GM12865 (cell line): ENCODE measurements at regions not wholly inside any gene's neighbourhood (a gene's known extent, or its start where the extent isn't known, plus 50 kb on each side); places are given as distances from the start of the nearest gene placed in this dataset.
A peak's percentile ranks its signal among the peaks of the same experiment; 100 is the strongest.
"Not testable (repeated sequence)": the region's sequence is repeated elsewhere in the genome, so short reads cannot be mapped to it uniquely, and the experiment has no call there.

Experiments
- DNase-seq: peaks from one replicate; pipeline ENCODE4 v3.0.0; 2010; ENCODE audit warnings: low read depth
- H3K4me3 ChIP-seq: 2 replicates; pipeline ENCODE4 v1.5.1; 2011; ENCODE audit warnings: mild to moderate bottlenecking, low read depth, low read length, control low read depth
- TF ChIP-seq, protein P1 (sequence below): IDR thresholded peaks from 2 replicates; pipeline ENCODE4 v1.5.1; 2011; ENCODE audit warnings: low read length, control low read depth, low read depth, inconsistent platforms; ENCODE audit not compliant: insufficient read depth; ENCODE audit errors: missing control alignments

- TF ChIP-seq, protein P1, sequence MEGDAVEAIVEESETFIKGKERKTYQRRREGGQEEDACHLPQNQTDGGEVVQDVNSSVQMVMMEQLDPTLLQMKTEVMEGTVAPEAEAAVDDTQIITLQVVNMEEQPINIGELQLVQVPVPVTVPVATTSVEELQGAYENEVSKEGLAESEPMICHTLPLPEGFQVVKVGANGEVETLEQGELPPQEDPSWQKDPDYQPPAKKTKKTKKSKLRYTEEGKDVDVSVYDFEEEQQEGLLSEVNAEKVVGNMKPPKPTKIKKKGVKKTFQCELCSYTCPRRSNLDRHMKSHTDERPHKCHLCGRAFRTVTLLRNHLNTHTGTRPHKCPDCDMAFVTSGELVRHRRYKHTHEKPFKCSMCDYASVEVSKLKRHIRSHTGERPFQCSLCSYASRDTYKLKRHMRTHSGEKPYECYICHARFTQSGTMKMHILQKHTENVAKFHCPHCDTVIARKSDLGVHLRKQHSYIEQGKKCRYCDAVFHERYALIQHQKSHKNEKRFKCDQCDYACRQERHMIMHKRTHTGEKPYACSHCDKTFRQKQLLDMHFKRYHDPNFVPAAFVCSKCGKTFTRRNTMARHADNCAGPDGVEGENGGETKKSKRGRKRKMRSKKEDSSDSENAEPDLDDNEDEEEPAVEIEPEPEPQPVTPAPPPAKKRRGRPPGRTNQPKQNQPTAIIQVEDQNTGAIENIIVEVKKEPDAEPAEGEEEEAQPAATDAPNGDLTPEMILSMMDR = no peak
- H3K4me3 ChIP-seq = no peak overlapping the region
- DNase-seq = no peak
Observed at GRCh38 chr3:30318110-30318509, 288.3 kb upstream of the TGFBR2 start.

DNA sequence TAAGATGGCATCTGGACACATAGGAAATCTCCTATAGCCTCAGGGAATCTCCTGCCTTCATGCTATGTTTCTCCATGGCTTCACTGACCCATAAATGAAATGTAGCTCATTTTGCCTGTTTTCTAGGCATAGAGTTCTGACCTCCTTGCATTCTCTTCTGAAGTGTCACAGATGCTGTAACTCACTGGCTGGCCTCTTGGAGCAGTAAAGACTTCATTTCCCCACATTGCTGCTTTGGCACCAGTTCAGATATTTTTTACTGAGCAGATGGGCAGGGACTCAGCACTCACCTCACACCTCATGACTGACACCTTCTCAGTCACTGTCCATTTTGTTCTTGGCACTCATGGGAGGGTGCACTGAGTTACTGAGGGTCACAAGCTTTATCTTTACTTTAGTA, 286.7 kb upstream of the TGFBR2 start:
- no peak overlapping the region for H3K4me3 ChIP-seq
- DNase-seq = peak; percentile 17
- TF ChIP-seq, protein P1 = peak; percentile 32

DNA sequence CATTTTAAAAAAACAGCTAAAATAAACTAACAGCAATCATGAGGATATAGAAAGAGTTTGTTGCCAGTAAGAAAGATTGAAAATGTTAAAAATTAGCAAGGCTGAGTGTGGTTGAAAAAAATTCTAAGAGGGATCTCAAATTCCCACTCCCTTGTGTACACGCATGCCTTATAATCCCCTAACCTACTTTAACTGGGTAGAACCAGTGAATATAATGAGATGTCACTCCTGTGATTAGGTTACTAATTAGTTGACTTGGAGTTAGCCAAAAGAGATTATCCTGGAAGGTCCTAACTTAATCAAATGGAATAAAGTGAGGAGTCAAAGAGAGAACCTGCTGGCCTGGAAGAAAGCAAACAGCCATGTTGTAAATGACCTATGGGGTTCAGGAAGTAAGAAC, 286.0 kb upstream of the TGFBR2 start:
- TF ChIP-seq, protein P1 = no peak
- no peak for DNase-seq
- H3K4me3 ChIP-seq = no peak overlapping the region

DNA sequence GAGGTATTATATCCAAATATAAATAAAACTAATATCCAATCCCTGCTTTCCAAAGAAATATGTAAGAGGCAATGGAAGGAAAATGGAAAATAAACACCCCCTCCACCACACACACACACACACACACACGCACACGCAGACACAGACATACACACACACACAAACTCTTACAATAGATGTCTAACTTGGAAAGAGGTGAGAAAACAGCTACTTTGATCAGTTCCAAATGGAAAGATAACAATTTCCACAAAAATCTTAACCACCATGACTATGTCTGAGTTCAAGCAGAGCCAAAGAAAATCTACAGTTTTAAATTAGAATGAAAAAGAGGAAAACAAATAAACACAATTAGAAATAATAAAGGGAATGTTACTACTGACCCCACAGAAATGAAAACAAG, 285.3 kb upstream of the TGFBR2 start:
- no peak overlapping the region for H3K4me3 ChIP-seq
- TF ChIP-seq, protein P1 = no peak
- DNase-seq = no peak

- H3K4me3 ChIP-seq, DNase-seq: not testable (repeated sequence)
Observed at GRCh38 chr3:30323649-30324048, 282.8 kb upstream of the TGFBR2 start.

DNA sequence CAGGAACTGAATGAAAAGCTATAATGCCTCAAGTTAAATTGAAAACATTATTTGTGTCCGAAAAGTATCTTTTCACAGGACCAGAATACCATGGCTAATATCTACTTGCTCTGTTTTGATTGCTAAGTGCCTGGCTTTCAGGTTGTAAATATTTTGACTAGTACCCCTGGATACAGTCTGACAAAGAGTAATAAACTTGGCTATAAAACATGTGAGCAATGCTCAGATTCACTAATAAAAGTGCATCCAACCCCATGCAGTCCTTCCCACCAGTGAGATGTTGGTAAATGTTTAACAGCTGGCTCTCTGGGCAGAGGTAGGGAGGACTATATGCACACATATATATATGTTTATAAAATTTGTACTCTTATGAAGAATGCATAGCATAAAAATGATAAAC, 281.8 kb upstream of the TGFBR2 start:
- TF ChIP-seq, protein P1 = no peak
- no peak for DNase-seq
- H3K4me3 ChIP-seq = no peak overlapping the region

DNA sequence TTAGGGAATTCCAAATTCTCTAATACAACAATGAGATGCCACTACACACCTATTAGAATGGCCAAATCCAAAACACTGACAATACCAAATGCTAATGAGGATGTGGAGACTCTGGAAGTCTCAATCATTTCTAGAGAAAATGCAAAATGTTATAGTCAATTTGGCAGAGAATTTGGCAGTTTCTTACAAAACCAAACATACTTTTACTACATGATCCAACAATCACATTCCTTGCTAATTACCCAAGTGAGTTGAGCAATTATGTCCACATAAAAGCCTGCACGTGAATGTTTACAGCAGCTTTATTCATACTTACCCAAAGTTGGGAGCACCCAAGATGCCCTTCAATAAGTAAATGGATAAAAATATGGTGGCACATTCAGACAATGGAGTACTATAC, 278.4 kb upstream of the TGFBR2 start:
- DNase-seq, H3K4me3 ChIP-seq: not testable (repeated sequence)

DNA sequence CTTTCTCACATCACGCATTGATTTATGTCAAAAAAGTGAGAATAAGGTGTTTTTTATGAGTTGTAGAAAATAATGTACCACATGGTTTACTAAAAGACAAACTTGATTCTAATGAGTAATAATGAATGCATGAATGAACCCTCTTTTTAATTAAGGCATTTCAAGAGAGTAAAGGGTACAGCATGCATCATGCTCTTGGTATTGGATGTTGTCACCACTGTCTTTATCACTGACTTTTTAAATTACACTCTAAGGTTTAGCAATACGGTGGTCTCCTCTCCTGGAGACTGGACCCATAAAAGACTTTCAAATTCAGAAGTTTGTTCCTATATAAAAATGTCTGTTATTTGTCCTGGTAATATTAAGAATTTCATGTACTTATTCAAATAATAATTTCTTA, 277.5 kb upstream of the TGFBR2 start:
- H3K4me3 ChIP-seq, DNase-seq: not testable (repeated sequence)

DNA sequence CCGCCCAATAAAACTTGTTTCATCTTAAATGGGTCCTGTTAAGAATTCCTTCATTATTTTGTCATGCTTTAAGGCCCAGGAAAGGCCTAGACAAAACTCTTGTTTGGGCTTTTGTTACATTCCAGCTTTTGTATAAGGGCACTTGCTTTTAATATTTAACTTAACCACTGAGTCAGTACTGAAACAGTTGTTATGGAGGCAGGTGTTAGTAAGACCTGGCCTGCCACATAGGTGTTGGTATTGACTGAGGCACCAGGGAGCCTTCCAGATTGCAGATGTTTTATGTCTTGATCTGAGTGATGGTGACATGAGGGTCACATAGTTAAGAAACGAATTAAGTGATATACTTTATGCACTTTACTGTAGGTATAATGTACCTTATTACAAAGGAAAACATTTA, 274.9 kb upstream of the TGFBR2 start:
- TF ChIP-seq, protein P1 = no peak
- no peak overlapping the region for H3K4me3 ChIP-seq
- DNase-seq = no peak
